Islet precursor cell (in vitro differentiated cells): ENCODE measurements at regions not wholly inside any gene's neighbourhood (a gene's known extent, or its start where the extent isn't known, plus 50 kb on each side); places are given as distances from the start of the nearest gene placed in this dataset.
A peak's percentile ranks its signal among the peaks of the same experiment; 100 is the strongest.

Experiments
- DNase-seq: peaks from one replicate; pipeline ENCODE4 v3.0.0-alpha.2; 2018

DNA sequence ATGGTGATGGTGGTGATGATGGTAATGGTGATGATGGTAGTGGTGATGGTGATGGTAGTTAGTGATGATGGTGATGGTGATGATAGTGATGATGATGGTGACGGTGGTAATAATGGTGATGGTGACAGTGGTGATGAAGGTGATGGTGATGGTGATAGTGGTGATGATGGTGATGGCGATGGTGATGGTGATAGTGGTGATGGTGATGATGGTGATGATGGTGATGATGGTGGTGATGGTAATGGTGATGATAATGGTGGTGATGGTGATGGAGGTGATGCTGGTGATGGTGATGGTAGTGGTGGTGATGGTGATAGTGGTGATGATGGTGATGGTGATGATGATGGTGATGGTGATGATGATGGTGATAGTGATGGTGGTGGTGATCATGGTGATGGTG lies 148.7 kb upstream of the TNRC6C start:
- DNase-seq = no peak

DNA sequence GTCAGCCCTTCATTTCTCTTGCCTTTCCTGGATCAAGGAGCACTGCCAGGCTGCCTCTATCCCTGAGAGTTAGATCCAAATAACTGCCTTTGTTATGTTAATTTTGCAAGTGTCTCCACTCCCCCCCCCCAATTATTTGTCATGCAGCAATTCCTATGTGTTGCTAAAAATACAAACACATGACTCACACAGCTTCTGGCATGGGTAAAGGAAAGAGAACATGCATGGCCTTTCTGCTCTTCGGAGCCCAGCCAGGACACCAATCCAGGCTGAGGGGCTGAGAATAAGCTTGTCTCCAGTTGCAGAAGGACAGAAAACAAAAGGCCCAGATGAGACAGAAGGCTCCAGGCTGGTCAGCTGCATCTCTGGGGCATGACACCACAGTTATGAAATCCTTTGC lies 148.0 kb upstream of the TNRC6C start:
- DNase-seq = no peak

DNA sequence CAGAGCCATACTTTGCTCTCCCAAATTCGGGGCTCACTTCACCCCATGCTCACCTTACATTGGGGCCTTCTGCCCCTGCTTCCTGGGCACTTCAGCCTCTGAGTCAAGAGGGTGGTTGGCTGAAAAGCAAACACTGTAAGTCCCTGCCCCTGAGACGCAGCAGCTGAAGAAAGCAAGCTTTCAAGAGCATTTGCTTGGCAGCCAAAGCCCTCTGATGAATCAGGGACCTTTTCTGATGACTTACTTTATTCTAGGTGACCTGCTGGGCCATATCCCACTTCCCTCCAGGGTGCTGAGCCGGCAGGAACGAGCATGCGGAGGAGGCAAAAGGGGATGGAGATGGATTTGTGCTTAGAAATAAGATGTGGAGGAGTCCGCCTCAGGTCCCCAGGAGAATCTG lies 147.0 kb upstream of the TNRC6C start:
- DNase-seq = no peak

DNA sequence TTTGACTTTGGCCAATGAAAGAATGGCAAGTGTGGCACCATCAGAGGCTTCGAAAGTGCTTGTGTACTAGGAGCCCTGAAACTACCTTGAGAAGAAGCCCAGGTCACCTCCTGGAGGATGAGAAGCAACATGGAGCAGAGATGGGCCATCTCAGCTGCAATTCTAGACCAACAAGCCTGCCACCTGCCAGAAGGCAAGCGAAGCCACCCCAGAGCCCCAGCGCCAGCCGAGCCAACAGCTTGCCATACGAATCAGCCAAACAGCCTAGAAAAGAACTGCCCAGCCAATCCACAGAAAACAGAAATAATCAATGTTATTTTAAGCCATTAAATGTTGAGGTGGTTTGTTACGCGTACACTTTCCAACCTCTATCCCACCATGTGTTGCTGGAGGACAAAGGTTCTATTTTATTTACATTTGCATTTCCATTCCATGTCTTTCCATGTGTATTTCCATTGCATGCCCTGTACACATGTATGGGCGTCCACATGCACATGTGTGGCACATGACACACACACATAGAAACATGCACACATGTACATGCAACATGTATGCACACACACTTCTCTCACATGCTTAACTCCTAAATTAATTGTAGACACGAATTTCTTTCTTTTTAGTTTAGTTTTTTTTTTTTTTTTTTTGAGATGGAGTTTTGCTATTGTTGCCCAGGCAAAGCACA lies 144.3 kb upstream of the TNRC6C start:
- no peak for DNase-seq

DNA sequence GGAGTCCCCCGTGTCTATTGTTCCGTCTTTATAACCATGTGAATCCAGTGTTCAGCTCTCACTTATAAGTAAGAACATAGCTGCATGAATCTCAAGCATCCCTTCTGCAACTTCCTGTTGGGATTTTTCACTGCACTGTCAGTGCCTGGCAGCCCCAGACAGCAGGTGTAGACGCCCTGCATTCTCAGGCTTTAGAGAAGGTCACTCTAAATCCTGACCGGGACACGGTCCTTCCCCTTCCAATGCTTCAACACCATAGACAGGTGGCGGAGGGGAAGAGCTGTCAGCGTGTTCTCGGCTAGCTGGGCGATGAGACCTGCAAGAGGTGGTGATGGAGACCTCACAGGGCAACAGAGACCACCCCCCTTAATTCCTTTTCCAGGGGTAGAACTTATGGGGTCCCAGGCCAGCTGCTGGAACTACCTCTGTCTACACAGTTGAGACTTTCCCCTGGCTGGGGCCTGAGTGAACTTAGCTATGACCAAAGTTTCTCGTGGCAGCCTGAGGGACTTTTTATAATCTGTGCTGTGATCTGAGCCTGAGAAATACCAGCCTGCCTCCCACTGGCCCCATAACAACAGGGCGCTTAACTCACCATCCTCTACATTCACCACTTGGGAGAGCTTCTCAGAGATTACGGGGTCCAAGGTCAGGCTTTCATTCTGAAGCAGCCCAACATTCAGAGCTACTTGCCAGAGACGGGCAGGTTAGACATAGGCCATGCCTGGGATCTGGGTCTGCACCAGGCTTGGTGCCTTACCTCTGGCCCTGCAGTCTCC lies 143.2 kb upstream of the TNRC6C start:
- DNase-seq = no peak

DNA sequence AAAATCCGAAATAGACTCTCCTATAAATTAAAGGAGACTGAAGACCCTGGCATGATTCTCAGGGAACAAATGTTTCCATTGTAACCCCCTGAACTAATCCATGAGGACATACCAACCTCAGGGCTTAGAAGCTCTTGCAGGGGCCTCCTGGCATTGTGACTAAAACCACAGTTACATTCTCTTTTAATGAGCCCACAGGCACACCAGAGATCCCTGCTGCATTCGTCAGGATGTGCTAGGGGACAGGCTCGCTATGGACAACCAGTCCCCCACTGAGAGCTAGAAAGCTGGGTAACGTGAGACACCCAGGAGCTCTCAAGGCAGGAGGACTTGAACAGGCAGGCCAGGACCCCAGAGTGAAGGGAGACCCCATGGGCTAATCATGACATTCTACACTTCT lies 140.6 kb upstream of the TNRC6C start:
- DNase-seq = peak; percentile 79

DNA sequence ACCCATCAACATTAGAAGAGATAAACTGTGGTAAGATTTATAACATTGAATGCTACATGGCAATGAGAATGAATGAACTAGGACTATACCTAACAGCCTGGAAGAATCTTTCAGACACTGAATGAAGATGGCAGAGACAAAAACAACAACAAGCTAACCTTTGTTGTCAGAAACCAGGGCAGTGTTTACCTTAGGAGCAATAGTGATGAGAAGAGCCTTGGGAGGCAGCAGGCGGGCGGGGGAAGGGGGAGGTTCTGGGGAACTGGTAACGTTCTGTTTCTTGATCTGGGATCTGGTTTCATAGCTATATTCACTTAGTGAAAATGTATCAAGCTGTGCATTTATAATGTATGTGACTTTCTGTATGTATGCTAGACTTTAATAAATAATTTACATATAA lies 139.0 kb upstream of the TNRC6C start:
- DNase-seq = no peak

DNA sequence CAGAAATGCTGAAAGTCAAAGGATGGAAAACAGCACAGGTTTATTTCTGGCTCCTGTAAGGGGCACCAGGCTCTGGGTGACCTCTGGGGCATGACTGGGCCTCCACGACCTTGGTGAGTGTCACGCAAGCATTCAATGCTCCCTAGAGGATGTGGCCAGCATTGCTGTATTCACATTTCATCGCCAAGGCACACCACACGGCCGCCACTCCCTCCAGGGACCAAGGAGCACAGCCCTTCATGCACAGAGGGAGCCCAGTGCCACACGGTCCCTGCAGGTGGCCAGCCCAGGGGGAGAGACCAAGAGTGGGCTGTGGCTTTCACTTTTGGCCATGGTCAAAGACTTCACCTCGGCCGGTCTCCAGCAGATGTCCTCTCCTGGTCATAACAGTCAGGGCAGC lies 137.4 kb upstream of the TNRC6C start:
- DNase-seq = no peak

DNA sequence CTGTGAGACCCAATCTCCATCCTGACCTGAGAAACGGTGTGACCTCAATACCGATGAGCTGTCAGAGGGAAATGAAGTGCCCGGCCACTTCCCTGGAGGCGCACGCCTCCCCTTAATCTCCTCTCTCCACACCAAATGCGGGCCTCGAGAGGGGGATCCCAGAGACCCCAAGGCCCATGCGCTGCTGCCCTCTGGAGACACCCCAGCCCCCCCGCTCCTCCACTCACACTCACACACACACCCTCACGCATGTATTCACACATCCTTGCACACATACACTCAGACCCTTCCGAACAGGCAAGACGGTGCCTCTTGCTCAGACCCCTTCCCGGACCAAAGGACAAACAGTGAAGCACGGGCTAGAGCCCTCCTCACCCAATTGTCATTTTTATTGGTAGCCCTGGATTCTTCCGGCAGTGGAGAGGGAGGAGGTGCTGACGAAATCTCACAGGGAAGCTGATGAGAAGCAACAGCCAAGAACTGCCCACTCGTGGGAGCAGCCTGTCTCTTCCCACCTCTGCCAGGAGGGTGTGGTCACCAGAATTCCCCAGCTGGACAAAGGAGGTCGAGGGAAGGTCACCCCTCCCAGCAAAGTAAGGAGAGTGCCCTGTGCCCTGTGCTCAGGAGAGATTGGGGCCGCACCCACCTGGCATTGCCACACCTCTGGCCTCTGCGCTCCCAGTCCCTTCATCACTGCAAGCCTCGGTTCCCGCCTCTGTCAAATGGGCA lies 136.0 kb upstream of the TNRC6C start:
- DNase-seq = no peak

DNA sequence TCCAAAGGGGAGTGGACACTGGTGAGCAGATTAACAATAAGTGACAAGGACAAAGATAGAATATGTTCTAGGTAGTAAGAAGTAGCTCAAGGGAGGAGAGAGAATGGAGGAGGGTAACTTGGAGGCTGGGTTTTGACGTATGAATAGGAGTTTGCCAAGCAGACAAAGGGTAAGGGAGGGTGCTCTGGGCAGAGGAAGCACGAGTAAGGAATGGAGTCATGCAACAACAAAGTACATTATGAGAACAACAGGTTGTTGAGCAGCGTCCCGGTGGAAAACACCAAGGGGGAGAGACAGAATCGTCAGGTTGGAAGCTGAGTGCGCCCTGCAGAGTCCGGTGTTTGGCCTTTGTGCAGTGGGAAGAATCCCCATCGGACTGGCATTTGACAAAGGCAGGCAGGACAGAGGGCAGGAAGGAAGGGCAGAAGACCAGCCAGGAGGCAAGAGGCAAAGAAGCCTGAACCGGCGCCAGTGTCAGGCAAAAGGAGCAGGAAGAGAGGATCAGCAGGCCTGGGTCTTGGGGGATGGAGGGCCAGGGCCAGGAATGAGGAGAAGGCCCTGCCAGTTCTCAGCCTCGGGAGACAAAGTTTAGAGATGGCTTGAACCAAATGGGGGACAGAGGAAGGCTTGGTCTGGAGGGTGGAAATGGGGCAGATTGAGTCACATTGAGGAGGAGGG lies 134.3 kb upstream of the TNRC6C start:
- no peak for DNase-seq

DNA sequence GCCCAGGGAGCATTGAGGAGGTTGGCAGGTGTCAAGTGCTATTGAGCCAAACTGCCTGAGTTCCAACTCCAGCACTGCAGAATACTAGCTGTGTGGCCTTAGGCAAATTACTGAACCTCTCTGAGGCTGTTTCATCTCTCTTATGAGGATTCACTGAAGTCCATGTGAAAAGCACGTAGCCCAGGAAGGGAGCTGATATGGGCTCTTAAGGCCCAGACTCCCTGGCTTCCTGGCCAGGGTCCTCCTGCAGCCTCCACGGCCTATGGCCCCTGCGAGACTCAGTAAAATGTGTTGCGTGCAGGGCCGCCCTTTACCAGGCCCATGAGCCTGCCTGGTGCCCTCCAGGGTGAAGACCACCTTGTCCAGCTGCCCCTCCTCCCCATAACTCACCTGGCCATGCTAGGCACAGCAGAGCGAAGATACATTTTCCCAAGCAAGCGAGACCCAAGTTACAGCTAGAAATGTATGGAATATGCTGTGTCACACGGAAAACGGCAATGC lies 133.7 kb upstream of the TNRC6C start:
- no peak for DNase-seq

DNA sequence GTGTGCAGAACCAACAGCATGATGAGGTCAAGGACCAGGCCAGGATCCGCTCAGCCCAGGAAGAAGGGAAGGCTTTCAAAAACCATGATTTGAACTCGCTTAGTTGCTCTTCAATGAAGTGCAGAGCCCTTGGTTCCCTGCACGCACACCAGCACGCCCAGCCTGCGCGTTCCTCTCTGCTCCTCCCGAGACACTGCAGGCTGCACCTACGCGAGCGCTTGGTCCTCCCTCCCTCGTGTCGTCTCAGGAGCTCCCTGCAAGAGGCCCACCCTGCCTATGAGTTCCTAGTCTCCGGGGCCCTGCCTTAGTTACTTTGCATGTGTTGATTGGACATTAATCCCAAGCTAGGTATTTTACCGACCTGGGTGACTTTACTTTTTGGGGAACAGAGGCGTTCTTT lies 132.9 kb upstream of the TNRC6C start:
- DNase-seq = no peak

DNA sequence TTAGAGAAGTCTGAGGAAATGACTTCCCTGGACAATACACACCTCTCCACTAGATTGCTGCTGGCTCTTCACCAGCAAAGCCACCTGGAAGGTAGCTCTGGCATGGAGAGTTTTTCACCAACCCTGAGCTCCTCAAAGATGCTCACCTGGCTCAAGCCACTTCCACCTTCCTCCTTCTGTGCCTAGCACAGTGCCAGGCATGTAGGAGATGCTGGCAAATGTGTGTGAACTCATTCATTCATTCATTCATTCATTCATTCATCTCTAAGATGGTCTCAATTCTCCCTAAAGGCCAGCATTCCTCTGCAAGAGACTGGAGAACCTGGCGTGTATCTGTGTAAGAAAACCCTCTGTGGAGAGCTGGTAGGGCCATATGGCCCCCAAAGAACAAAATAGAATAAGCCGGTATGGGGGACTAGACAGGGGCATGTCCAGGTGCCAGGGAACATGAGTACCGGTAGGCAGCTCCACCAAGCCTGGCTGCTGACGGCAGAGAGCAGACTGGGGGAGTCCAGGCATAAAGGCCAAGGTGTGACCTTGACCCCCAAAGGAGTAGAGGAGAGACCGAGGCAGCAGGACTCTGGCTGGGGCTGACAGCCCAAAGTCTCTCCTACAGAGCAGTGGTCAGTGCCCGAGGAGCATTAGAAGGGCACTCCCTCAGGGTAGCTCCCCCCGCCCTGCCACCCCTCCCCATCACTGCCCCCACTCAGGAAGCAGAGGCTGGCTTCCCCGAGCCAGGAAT lies 132.2 kb upstream of the TNRC6C start:
- DNase-seq = no peak

DNA sequence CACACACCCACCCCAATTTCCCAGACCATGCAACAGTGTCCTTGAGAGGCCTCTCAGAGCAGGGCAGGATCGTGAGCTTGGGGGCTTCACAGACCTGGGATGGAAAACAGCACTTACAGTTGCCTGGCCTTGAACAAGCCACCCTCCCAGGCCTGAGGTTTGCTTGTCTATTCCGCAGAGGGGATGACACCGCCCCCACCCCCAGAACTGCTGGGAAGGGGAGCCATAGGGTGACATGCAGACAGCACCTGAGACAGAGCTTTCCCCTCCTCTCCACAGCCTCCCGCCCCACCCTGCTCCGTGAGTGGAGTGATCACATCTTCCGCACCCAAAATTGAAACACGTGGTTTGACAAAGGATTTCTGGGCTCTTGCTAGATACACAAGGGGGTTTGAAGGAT lies 131.5 kb upstream of the TNRC6C start:
- DNase-seq = no peak

DNA sequence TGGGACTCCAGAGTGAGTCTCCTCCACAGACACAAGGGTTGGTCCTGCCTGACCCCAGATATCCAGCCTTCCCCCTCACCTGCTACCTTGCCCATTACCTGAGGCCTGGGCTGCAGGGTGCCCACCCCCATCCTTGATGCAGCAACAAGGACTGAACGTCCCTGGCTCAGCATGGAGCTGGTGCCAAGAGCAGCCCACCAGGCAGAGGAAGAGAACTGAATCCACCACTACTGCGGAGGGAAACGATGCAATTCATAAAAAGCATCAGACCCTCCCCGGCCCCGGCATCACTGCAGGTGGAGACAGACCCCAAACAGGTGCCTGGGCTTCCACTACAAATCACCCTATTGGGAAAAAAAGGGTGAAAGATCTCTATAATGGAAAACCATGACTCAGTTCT lies 131.0 kb upstream of the TNRC6C start:
- DNase-seq = no peak

DNA sequence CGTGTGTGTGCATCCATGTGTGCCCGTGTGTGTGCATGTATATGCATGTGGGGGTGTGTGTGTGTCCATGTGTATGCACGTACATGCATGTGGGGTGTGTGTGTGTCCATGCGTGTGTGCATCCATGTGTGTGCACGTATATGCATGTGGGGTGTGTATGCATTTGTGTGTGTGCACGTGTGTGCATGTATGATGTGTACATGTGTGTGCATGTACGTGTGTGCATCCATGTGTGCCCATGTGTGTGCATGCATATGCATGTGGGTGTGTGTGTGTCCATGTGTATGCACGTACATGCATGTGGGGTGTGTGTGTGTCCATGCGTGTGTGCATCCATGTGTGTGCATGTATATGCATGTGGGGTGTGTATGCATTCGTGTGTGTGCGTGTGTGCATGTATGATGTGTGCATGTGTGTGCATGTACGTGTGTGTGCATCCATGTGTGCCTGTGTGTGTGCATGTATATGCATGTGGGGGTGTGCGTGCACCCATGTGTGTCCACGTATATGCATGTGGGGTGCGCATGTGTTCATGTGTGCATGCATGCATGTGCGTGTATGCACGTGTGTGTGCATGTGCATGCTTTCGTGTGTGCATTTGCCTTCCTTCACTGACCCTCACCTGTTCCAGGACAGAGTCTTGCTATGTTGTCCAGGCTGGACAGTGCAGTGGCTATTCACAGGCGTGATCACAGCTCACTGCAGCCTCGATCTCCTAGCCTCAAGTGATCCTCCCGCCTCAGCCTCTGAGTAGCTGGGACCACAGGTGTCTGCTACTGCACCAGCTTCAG lies 129.6 kb upstream of the TNRC6C start:
- DNase-seq = no peak

DNA sequence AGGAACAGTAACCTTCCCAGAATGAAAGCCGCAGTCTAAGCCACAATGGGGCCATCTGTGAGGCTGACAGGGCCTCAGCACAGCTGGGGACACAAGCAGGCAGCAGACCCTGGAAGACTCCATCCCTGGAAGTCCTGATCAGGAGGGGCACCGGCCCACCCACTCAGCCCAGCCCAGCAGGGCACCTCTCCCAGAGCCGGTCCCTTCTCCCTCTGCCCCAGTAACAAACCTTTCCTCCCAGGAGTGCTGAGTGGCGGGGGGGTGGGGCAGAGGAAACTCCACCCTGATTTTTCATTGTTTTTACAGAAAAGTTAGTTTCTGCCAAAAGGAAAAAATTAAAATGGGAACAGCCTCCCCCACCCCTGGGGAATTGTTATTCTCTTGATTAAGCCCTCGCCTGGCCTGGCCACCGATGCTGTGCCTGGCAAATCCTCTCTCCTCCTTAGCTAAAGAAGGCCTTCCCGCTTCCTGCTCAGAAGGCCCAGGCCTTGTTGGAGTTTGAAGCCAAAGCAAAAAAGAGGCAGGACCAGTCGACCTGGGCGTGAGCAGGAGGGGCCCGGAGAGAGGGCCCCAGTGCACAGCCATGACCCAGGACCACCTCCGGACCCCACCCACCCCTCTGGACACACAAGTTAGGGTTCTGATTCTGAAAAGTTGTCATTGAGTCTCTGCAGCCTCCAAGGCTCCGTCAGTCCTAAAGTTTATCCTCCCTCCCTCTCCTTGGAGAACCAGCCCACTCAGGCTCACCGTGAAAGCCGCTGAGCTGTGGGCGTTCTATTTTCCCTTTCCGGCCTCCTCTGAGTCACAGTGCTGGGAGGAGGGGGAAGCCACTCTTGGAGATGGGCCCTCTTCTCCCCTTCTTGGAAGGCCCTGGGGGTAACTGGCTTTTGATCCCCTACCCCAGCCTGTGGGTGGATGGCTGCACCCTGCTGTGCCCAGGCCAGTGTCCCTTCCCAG lies 128.4 kb upstream of the TNRC6C start:
- DNase-seq = peak; percentile 74

DNA sequence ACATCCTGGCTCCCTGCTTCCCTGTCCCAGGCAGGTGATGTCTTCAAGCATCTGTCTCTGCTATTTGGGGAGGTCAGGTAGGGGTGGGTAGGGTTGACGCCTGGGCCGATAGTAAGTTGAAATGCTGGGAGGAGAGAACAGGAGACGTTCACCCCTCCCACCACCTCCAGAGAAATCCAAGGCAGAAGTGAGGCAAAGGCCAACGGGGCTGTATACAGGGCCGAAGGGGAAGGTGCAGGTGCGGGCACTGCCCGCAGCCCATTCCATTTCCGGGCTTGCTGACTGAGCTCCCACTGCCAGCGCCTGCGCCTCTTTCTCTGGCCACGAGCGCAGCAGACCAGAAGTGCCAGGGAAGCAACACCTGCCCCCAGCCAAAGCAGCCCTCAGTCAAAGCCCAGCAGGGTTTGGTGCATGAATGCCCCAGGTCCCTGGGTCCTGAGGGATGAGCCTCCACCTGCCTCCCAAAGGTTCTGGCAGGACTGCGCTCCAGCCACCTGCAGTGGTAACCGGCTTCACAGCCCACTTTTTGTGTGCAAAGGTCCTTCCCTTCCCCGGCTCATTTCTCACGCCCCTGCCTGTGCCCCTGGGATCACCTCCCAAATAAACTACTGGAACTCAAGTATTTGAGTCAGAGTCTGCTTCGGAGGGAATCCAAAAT lies 127.6 kb upstream of the TNRC6C start:
- DNase-seq = peak; percentile 53

DNA sequence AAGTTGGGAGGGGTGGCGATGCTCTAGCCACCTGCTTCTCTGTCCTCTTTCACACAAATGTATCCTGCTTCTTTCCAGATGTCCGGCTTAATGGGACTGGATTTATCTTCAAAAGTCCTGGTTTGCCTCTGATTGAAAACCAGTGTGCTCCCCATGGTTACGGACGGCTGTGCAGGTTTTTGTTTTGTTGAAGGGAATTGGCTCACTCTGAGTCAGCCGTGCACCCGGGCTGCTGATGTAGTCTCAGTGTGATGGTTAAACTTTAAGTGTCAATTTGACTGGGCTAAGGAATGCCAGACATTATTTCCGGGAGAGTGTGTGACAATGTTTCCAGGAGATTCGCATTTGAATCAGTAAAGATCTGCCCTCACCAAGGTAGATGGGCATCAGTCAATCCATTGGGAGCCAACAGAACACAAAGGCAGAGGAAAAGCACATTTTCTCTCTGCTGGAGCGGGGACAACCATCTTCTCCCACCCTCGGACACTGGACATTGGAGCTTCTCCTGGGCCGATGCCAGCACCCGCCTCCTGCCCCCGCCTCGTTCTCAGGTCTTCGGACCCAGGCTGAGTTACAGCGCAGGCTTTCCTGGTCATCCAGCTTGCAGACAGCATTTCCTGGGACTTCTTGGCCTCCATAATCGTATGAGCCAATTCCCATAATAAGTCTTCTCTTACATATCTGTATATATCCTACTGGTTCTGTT lies 126.9 kb upstream of the TNRC6C start:
- DNase-seq = peak; percentile 71
